Fibroblast of pulmonary artery (primary cell): ENCODE measurements at regions not wholly inside any gene's neighbourhood (a gene's known extent, or its start where the extent isn't known, plus 50 kb on each side); places are given as distances from the start of the nearest gene placed in this dataset.

Experiments used
- DNase-seq: peaks from one replicate; pipeline ENCODE4 v3.0.0-alpha.2; 2010; ENCODE audit warnings: low read depth
- H3K4me3 ChIP-seq: replicated peaks from 2 replicates; pipeline ENCODE4 v1.5.1; 2011; ENCODE audit warnings: low read depth, mild to moderate bottlenecking, control low read depth, low read length, moderate library complexity
- CTCF ChIP-seq: IDR thresholded peaks from 2 replicates; pipeline ENCODE4 v1.5.1; 2011; ENCODE audit warnings: mild to moderate bottlenecking, control low read depth, low read length, inconsistent platforms; ENCODE audit errors: missing control alignments

- no peak overlapping the region for H3K4me3 ChIP-seq
- no peak for DNase-seq
- no peak for TF ChIP-seq CTCF
Observed at GRCh38 chr5:152274224-152274623, 130.9 kb downstream of the NMUR2 start.

GRCh38 chr5:152271420-152271819 lies 133.7 kb downstream of the NMUR2 start:
- no peak for TF ChIP-seq CTCF
- no peak overlapping the region for H3K4me3 ChIP-seq
- DNase-seq, result peak; percentile 1

GRCh38 chr5:152270096-152270495 lies 135.0 kb downstream of the NMUR2 start:
- no peak for TF ChIP-seq CTCF
- no peak overlapping the region for H3K4me3 ChIP-seq
- DNase-seq, result no peak

GRCh38 chr5:152269533-152269932 lies 135.5 kb downstream of the NMUR2 start:
- no peak overlapping the region for H3K4me3 ChIP-seq
- no peak for TF ChIP-seq CTCF
- no peak for DNase-seq

GRCh38 chr5:152264645-152265254 lies 140.3 kb downstream of the NMUR2 start:
- H3K4me3 ChIP-seq, result no peak overlapping the region
- no peak for DNase-seq
- no peak for TF ChIP-seq CTCF

GRCh38 chr5:152262667-152263066 lies 142.4 kb downstream of the NMUR2 start:
- TF ChIP-seq CTCF, result no peak
- no peak overlapping the region for H3K4me3 ChIP-seq
- DNase-seq, result no peak

GRCh38 chr5:152260940-152261339 lies 144.1 kb downstream of the NMUR2 start:
- TF ChIP-seq CTCF, result no peak
- DNase-seq, result no peak
- no peak overlapping the region for H3K4me3 ChIP-seq
